NCI-H146 treated with DMSO at 0.1 percent for 48 hours (cell line): ENCODE measurements at regions not wholly inside any gene's neighbourhood (a gene's known extent, or its start where the extent isn't known, plus 50 kb on each side); places are given as distances from the start of the nearest gene placed in this dataset.

Experiments
- DNase-seq: peaks from one replicate; lab custom pipeline; 2025; ENCODE audit not compliant: unreplicated experiment; lab: John Stamatoyannopoulos, UW

- DNase-seq: no peak
Measured at GRCh38 chr6:54009052-54009654, 102.1 kb upstream of the MLIP start.

- DNase-seq: no peak
Measured at GRCh38 chr6:54010340-54011276, 100.6 kb upstream of the MLIP start.

GRCh38 chr6:54011277-54011648 is 100.0 kb upstream of the MLIP start:
- no peak for DNase-seq

GRCh38 chr6:54013966-54014365 is 97.3 kb upstream of the MLIP start:
- no peak for DNase-seq

GRCh38 chr6:54014440-54014839 is 96.8 kb upstream of the MLIP start:
- DNase-seq: no peak

GRCh38 chr6:54017877-54018276 is 93.4 kb upstream of the MLIP start:
- DNase-seq: no peak

GRCh38 chr6:54018722-54019121 is 92.5 kb upstream of the MLIP start:
- no peak for DNase-seq

- no peak for DNase-seq
Measured at GRCh38 chr6:54019860-54020259, 91.4 kb upstream of the MLIP start.

GRCh38 chr6:54020334-54020733 is 90.9 kb upstream of the MLIP start:
- DNase-seq: no peak

GRCh38 chr6:54026652-54027400 is 84.4 kb upstream of the MLIP start:
- no peak for DNase-seq

- DNase-seq: no peak
Measured at GRCh38 chr6:54028170-54028569, 83.1 kb upstream of the MLIP start.

GRCh38 chr6:54029187-54029586 is 82.1 kb upstream of the MLIP start:
- no peak for DNase-seq

GRCh38 chr6:54031169-54031568 is 80.1 kb upstream of the MLIP start:
- DNase-seq: no peak

GRCh38 chr6:54037277-54037779 is 73.9 kb upstream of the MLIP start:
- no peak for DNase-seq

GRCh38 chr6:54040545-54040944 is 70.7 kb upstream of the MLIP start:
- DNase-seq: no peak

- DNase-seq: no peak
Measured at GRCh38 chr6:54041239-54041638, 70.0 kb upstream of the MLIP start.

- DNase-seq: no peak
Measured at GRCh38 chr6:54043360-54043759, 67.9 kb upstream of the MLIP start.

GRCh38 chr6:54044059-54044458 is 67.2 kb upstream of the MLIP start:
- DNase-seq: no peak

- no peak for DNase-seq
Measured at GRCh38 chr6:54048782-54049181, 62.5 kb upstream of the MLIP start.

GRCh38 chr6:54050750-54051149 is 60.5 kb upstream of the MLIP start:
- DNase-seq: no peak

- no peak for DNase-seq
Measured at GRCh38 chr6:54053881-54054391, 57.3 kb upstream of the MLIP start.
